Activated naive CD4-positive, alpha-beta T cell treated with anti-CD3 and anti-CD28 coated beads, Interleukin-2, amount 10 ng/mL, durations not matched to agents 7 days and 5 days (primary cell): ENCODE measurements at regions not wholly inside any gene's neighbourhood (a gene's known extent, or its start where the extent isn't known, plus 50 kb on each side); places are given as distances from the start of the nearest gene placed in this dataset.
"Not testable (repeated sequence)": the region's sequence is repeated elsewhere in the genome, so short reads cannot be mapped to it uniquely, and the experiment has no call there.

Experiments used
- CTCF ChIA-PET: fragments of 350-600 bp; sonication (Branson Sonifier 250); formaldehyde crosslinking; loops from one replicate; lab custom pipeline; 2021; ENCODE audit warnings: antibody characterized with exemption; lab: Charles Lee
- DNase-seq: peaks from one replicate; pipeline ENCODE4 v3.0.0-alpha.2; 2020
- H3K27ac Mint-ChIP-seq: one replicate; pipeline ENCODE4 v1.8.0; 2021; ENCODE audit warnings: mild to moderate bottlenecking, moderate library complexity, mixed read lengths
- H3K27me3 Mint-ChIP-seq: one replicate; pipeline ENCODE4 v1.8.0; 2021; ENCODE audit warnings: mild to moderate bottlenecking, mixed read lengths
- H3K36me3 Mint-ChIP-seq: one replicate; pipeline ENCODE4 v1.8.0; 2021; ENCODE audit warnings: mixed read lengths
- H3K4me1 Mint-ChIP-seq: one replicate; pipeline ENCODE4 v1.8.0; 2021; ENCODE audit warnings: mixed read lengths
- H3K4me3 Mint-ChIP-seq: one replicate; pipeline ENCODE4 v1.8.0; 2021; ENCODE audit warnings: mild to moderate bottlenecking, moderate library complexity, mixed read lengths
- H3K9me3 Mint-ChIP-seq: one replicate; pipeline ENCODE4 v1.8.0; 2021; ENCODE audit warnings: mixed read lengths

GRCh38 chr3:150247441-150247840 is 160.7 kb upstream of the TSC22D2 start:
- H3K9me3 Mint-ChIP-seq, result no peaks in the 10 kb centered on the region
- no peak overlapping the region for H3K4me3 Mint-ChIP-seq
- CTCF ChIA-PET, result no interaction called here
- H3K27me3 Mint-ChIP-seq, result peaks cover 26% of the 10 kb centered on the region
- H3K27ac Mint-ChIP-seq, result no peak overlapping the region
- no peaks in the 10 kb centered on the region for H3K4me1 Mint-ChIP-seq
- no peaks in the 10 kb centered on the region for H3K36me3 Mint-ChIP-seq
- no peak for DNase-seq

GRCh38 chr3:150243466-150243865 is 164.6 kb upstream of the TSC22D2 start:
- DNase-seq, result no peak
- no peak overlapping the region for H3K4me3 Mint-ChIP-seq
- no peaks in the 10 kb centered on the region for H3K4me1 Mint-ChIP-seq
- no peaks in the 10 kb centered on the region for H3K36me3 Mint-ChIP-seq
- peaks cover 20% of the 10 kb centered on the region for H3K27me3 Mint-ChIP-seq
- no peaks in the 10 kb centered on the region for H3K9me3 Mint-ChIP-seq
- CTCF ChIA-PET, result no interaction called here
- no peak overlapping the region for H3K27ac Mint-ChIP-seq

DNA sequence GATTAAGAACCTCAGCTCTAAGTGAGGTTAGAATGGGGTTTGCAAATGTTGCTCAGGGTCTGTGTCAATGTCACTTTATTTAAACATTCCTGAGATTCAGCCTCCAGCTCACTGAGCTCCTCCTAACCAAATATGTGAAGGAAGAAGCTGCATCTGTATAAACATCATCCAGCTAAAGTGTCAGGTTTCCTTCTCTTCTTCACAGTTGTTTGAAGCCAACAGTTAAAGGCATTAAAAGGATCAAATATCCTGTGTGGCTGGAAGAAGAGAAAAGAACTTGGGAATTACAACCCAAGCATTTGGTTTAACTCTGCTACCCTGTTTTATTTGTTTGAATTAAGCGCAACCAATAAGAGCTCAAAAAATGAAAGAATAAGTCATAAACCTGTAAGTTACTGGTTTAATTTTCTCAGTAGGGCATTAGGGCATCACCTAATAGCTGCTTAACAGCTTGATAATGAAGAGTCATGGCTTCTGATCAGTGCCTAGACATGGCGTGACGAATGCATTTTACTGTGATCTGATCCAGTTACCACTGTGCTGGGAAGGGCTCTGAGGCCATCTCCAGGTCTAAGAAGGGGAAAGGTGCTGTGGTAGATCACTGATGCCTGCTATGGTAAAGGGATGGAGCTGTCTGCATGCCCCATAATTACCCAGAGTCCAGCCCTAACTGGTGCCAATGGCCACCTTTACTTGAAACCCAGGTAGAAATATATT is 165.7 kb upstream of the TSC22D2 start:
- Mint-ChIP-seq H3K27ac (no peak overlapping the region), H3K4me3 (no peak overlapping the region), H3K36me3 (no peaks in the 10 kb centered on the region), H3K4me1 (no peaks in the 10 kb centered on the region), H3K9me3 (no peaks in the 10 kb centered on the region), H3K27me3 (peaks cover 20% of the 10 kb centered on the region)
- CTCF ChIA-PET, result interaction anchor here (1.9 kb wide), 1 partner anchor 13 kb away, joined by 7 read pairs; no protein-coding TSS in a partner anchor
- no peak for DNase-seq

GRCh38 chr3:150240891-150241290 is 167.2 kb upstream of the TSC22D2 start:
- H3K36me3 Mint-ChIP-seq, result no peaks in the 10 kb centered on the region
- CTCF ChIA-PET, result interaction anchor here (1.9 kb wide), 1 partner anchor 11 kb away, joined by 7 read pairs; no protein-coding TSS in a partner anchor
- H3K27me3 Mint-ChIP-seq, result peaks cover 20% of the 10 kb centered on the region
- H3K4me3 Mint-ChIP-seq, result no peak overlapping the region
- H3K9me3 Mint-ChIP-seq, result no peaks in the 10 kb centered on the region
- no peak for DNase-seq
- H3K27ac Mint-ChIP-seq, result no peak overlapping the region
- no peaks in the 10 kb centered on the region for H3K4me1 Mint-ChIP-seq

DNA sequence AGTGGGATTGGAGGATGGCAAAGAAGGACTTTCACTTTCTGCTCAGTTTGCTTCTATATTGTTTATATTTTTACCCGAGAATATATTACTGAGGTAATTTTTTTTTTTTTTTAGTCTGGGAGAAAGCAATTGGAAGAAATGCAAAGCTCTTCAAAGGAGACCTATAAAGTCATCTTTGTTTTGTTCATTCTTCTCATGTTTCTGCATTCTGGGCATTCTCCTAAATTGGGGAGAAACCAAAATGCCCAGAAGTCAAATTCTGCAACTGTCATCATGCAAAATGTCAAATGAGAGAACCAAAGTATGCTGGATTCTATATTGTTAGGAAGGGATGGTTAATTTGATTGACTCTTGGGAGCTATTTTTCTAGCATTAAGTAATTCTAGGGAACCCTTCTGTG is 168.3 kb upstream of the TSC22D2 start:
- Mint-ChIP-seq H3K9me3 (no peaks in the 10 kb centered on the region), H3K27ac (no peak overlapping the region)

DNA sequence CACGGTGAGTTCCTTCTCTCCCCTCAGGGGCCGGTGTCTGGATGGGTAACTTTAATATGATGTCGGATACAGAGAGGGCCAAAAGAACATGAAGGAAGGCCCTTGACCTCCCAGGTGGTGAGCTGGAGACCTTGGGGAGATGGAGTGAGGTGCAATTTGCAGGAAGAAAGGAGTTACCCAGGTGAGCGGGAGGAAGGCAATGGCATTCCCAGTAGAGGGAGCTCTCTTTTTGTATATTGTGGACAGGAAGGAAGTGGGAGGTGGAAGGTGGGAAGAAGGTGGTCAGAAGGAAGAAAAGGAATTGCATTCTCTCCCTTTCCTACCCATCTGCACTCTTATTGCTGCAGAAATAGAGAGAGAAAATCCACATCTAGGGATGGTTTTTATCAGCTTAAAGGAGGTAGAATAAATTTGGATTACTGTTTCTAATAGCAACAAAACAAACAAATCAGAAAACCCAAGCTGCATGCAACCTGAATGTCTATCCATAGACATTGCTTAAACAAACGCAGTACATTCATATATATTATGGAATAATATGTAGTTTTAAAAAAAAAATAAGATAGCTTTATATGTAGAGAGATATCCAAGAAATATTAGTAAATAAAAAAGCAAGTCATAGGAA is 169.0 kb upstream of the TSC22D2 start:
- Mint-ChIP-seq H3K27me3 (peaks cover 21% of the 10 kb centered on the region), H3K9me3 (no peaks in the 10 kb centered on the region), H3K4me1 (no peaks in the 10 kb centered on the region), H3K27ac (no peak overlapping the region), H3K36me3 (no peaks in the 10 kb centered on the region), H3K4me3 (no peak overlapping the region)
- CTCF ChIA-PET, result interaction anchor here (1.4 kb wide), 1 partner anchor 11 kb away, joined by 4 read pairs; no protein-coding TSS in a partner anchor
- DNase-seq, result no peak

More for the DNA sequence above, 168.3 kb upstream of the TSC22D2 start:
- Mint-ChIP-seq H3K4me3 (no peak overlapping the region), H3K27me3 (peaks cover 24% of the 10 kb centered on the region), H3K4me1 (no peaks in the 10 kb centered on the region), H3K36me3 (no peaks in the 10 kb centered on the region)
- CTCF ChIA-PET, result interaction anchor here (1.4 kb wide), 1 partner anchor 12 kb away, joined by 4 read pairs; no protein-coding TSS in a partner anchor
- DNase-seq, result no peak

DNA sequence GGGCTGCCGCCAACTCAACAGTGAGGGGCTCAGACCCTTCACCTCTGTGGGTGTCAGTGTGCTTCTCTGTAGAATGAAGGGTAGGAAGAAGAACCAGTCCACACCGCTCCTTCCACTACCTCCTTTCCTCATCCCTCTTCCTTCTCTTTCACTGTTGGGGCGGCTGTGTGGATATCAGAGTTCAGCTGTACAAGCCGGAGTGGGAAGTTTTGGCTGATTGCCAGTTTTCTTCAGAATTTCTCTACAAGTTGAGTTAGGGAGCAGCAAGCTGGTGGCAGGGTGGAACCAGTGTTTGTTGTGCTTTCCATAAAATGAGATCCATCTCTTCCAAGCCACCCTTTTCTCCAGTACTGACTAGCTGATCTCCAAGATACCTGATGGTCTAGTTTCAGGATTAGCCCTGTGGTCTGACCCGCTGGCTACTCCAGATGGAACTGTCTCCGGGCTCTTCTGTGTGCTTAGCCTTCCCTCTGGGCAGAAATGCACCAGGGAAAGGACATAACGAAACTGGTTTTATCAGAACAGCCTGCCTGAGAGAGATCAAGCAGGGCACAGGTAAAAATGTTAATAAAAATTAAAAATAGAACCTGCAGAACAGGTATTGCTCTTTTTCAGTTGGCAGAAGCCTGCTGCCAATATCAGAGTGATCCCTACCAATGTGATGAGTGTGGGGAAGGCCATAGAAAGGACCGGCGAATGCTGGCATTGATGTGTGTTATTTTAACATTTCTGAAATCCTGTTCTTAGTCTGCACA is 169.9 kb upstream of the TSC22D2 start:
- Mint-ChIP-seq H3K27me3 (peaks cover 18% of the 10 kb centered on the region), H3K9me3 (no peaks in the 10 kb centered on the region), H3K36me3 (no peaks in the 10 kb centered on the region), H3K4me3 (no peak overlapping the region), H3K27ac (no peak overlapping the region), H3K4me1 (no peaks in the 10 kb centered on the region)
- CTCF ChIA-PET, result interaction anchor here (0.9 kb wide), 1 partner anchor 12 kb away, joined by 4 read pairs; no protein-coding TSS in a partner anchor
- no peak for DNase-seq

GRCh38 chr3:150237490-150237889 is 170.6 kb upstream of the TSC22D2 start:
- DNase-seq, result no peak
- peaks cover 16% of the 10 kb centered on the region for H3K27me3 Mint-ChIP-seq
- H3K4me1 Mint-ChIP-seq, result no peaks in the 10 kb centered on the region
- no peak overlapping the region for H3K4me3 Mint-ChIP-seq
- no peaks in the 10 kb centered on the region for H3K9me3 Mint-ChIP-seq
- no peaks in the 10 kb centered on the region for H3K36me3 Mint-ChIP-seq
- CTCF ChIA-PET, result interaction anchor here (0.9 kb wide), 1 partner anchor 11 kb away, joined by 4 read pairs; no protein-coding TSS in a partner anchor
- no peak overlapping the region for H3K27ac Mint-ChIP-seq

GRCh38 chr3:150236316-150237082 is 171.6 kb upstream of the TSC22D2 start:
- DNase-seq, result no peak
- CTCF ChIA-PET, result no interaction called here
- Mint-ChIP-seq H3K27ac (no peak overlapping the region), H3K36me3 (no peaks in the 10 kb centered on the region), H3K4me1 (no peaks in the 10 kb centered on the region), H3K4me3 (no peak overlapping the region), H3K27me3 (peaks cover 15% of the 10 kb centered on the region), H3K9me3 (no peaks in the 10 kb centered on the region)

GRCh38 chr3:150235799-150236198 is 172.3 kb upstream of the TSC22D2 start:
- CTCF ChIA-PET, result no interaction called here
- no peaks in the 10 kb centered on the region for H3K4me1 Mint-ChIP-seq
- H3K27ac Mint-ChIP-seq, result no peak overlapping the region
- no peaks in the 10 kb centered on the region for H3K9me3 Mint-ChIP-seq
- H3K27me3 Mint-ChIP-seq, result peaks cover 12% of the 10 kb centered on the region
- H3K4me3 Mint-ChIP-seq, result no peak overlapping the region
- no peaks in the 10 kb centered on the region for H3K36me3 Mint-ChIP-seq
- DNase-seq, result no peak

- Mint-ChIP-seq H3K9me3 (no peaks in the 10 kb centered on the region), H3K27me3 (peaks cover 11% of the 10 kb centered on the region), H3K4me1 (no peaks in the 10 kb centered on the region), H3K27ac (no peak overlapping the region), H3K4me3 (no peak overlapping the region), H3K36me3 (no peaks in the 10 kb centered on the region)
- CTCF ChIA-PET, result interaction anchor here (1.2 kb wide), 1 partner anchor 13 kb away, joined by 3 read pairs; no protein-coding TSS in a partner anchor
- DNase-seq, result no peak
Measured at GRCh38 chr3:150232992-150233451, 175.1 kb upstream of the TSC22D2 start.

DNA sequence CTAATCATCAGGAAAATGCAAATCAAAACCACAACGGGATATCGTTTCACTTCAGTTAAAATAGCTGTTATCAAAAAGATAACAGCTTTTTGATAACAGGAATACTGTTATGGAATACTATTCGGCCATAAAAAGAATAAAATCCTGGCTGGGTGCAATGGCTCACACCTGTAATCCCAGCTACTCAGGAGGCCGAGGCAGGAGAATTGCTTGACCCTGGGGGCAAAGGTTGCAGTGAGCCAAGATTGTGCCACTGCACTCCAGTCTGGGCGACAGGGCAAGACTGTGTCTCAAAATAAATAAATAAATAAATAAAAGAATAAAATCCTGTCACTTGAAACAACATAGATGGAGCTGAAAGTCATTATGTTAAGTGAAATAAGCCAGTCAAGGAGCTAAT is 178.1 kb upstream of the TSC22D2 start:
- Mint-ChIP-seq H3K9me3 (no peaks in the 10 kb centered on the region), H3K36me3 (no peaks in the 10 kb centered on the region), H3K4me1 (no peaks in the 10 kb centered on the region), H3K27me3 (peaks cover 25% of the 10 kb centered on the region), H3K4me3 (no peak overlapping the region), H3K27ac (no peak overlapping the region)
- DNase-seq, result no peak
- CTCF ChIA-PET, result interaction anchor here (1.3 to 1.9 kb wide), 2 partner anchors 12 to 259 kb away, joined by 4 to 7 read pairs; no protein-coding TSS in a partner anchor

DNA sequence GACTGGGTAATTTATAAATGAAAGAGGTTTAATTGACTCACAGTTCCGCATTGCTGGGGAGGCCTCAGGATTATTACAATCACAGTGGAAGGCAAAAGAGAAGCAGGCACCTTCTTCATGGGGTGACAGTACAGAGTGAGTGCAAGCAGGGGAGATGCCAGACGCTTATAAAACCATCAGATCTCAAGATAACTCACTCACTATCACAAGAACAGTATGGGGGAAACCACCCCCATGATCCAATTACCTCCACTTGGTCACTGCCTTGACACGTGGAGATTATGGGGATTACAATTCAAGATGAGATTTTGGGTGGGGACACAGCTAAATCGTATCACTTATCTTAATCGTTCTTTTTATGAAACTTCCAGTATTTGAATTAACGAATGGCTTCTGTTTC is 179.5 kb upstream of the TSC22D2 start:
- not testable (repeated sequence) for H3K4me3 Mint-ChIP-seq, H3K9me3 Mint-ChIP-seq, H3K27ac Mint-ChIP-seq, H3K36me3 Mint-ChIP-seq, H3K4me1 Mint-ChIP-seq, DNase-seq
- peaks cover 36% of the 10 kb centered on the region for H3K27me3 Mint-ChIP-seq
- CTCF ChIA-PET, result interaction anchor here (1.0 to 1.9 kb wide), 4 partner anchors 10 to 265 kb away, joined by 3 to 7 read pairs (median 4); no protein-coding TSS in a partner anchor
